ENCODE measurements at regions not wholly inside any gene's neighbourhood (a gene's known extent, or its start where the extent isn't known, plus 50 kb on each side); places are given as distances from the start of the nearest gene placed in this dataset.

GRCh38 chr12:30422844-30423243, 272.8 kb downstream of the IPO8 start:
- Histone ChIP-seq H3K4me3 (ENCODE audit: low read depth in 1 of 3, low read length in 3 of 3) (no peak overlapping the region), H3K27me3 (ENCODE audit: control insufficient read depth in 4 of 4, insufficient read depth in 4 of 4, low read length in 3 of 4) (no peaks in the 10 kb centered on the region), H3K9ac (ENCODE audit: low read depth in 1 of 2, low read length in 2 of 2) (no peak overlapping the region), H3K36me3 (ENCODE audit: control insufficient read depth in 4 of 4, insufficient read depth in 3 of 4, low read depth in 1 of 4, low read length in 3 of 4) (no peaks in the 10 kb centered on the region), H3K9me3 (ENCODE audit: control insufficient read depth in 4 of 4, low read length in 3 of 4) (no peaks in the 10 kb centered on the region), H3K4me1 (ENCODE audit: control insufficient read depth in 4 of 4, insufficient read depth in 4 of 4, low read length in 3 of 4) (peaks cover 0 to 9% (median 3%) of the 10 kb centered on the region in 4 donors), H3K27ac (ENCODE audit: low read depth in 1 of 2, low read length in 2 of 2) (no peak overlapping the region)
- TF ChIP-seq RAD21 (IDR thresholded peaks at IDR 0.05) = no peak
- TF ChIP-seq CTCF (IDR thresholded peaks at IDR 0.05; ENCODE audit: low read depth, low read length, missing input control) = no peak
- no peak for TF ChIP-seq FOXA1 (IDR thresholded peaks at IDR 0.05)
- no peak for TF ChIP-seq HNF4G (IDR thresholded peaks at IDR 0.05)
- no peak for TF ChIP-seq ATF3 (IDR thresholded peaks at IDR 0.05)
- TF ChIP-seq FOXA2 (IDR thresholded peaks at IDR 0.05) = no peak
- no peak for TF ChIP-seq TAF1 (conservative IDR thresholded peaks at IDR 0.05)
- TF ChIP-seq, protein P1, sequence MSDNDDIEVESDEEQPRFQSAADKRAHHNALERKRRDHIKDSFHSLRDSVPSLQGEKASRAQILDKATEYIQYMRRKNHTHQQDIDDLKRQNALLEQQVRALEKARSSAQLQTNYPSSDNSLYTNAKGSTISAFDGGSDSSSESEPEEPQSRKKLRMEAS (IDR thresholded peaks at IDR 0.05) = no peak
- no peak for TF ChIP-seq JUND (IDR thresholded peaks at IDR 0.05)
- no peak for TF ChIP-seq YY1 (IDR thresholded peaks at IDR 0.05)
- no peak for TF ChIP-seq SP1 (IDR thresholded peaks at IDR 0.05)
- TF ChIP-seq, protein P2, sequence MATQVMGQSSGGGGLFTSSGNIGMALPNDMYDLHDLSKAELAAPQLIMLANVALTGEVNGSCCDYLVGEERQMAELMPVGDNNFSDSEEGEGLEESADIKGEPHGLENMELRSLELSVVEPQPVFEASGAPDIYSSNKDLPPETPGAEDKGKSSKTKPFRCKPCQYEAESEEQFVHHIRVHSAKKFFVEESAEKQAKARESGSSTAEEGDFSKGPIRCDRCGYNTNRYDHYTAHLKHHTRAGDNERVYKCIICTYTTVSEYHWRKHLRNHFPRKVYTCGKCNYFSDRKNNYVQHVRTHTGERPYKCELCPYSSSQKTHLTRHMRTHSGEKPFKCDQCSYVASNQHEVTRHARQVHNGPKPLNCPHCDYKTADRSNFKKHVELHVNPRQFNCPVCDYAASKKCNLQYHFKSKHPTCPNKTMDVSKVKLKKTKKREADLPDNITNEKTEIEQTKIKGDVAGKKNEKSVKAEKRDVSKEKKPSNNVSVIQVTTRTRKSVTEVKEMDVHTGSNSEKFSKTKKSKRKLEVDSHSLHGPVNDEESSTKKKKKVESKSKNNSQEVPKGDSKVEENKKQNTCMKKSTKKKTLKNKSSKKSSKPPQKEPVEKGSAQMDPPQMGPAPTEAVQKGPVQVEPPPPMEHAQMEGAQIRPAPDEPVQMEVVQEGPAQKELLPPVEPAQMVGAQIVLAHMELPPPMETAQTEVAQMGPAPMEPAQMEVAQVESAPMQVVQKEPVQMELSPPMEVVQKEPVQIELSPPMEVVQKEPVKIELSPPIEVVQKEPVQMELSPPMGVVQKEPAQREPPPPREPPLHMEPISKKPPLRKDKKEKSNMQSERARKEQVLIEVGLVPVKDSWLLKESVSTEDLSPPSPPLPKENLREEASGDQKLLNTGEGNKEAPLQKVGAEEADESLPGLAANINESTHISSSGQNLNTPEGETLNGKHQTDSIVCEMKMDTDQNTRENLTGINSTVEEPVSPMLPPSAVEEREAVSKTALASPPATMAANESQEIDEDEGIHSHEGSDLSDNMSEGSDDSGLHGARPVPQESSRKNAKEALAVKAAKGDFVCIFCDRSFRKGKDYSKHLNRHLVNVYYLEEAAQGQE (IDR thresholded peaks at IDR 0.05) = no peak
- TF ChIP-seq NR2F2 (IDR thresholded peaks at IDR 0.05) = no peak
- TF ChIP-seq EGR1 (IDR thresholded peaks at IDR 0.05; ENCODE audit: low read depth in 2 of 2) = no peak
- TF ChIP-seq HNF4A (conservative IDR thresholded peaks at IDR 0.05) = no peak
- no peak for TF ChIP-seq ZBTB33 (IDR thresholded peaks at IDR 0.05)
- no peak for DNase-seq (ENCODE audit: low spot score)
- 93% methylated on average over 1 of the region's 1 CpG for WGBS

DNA sequence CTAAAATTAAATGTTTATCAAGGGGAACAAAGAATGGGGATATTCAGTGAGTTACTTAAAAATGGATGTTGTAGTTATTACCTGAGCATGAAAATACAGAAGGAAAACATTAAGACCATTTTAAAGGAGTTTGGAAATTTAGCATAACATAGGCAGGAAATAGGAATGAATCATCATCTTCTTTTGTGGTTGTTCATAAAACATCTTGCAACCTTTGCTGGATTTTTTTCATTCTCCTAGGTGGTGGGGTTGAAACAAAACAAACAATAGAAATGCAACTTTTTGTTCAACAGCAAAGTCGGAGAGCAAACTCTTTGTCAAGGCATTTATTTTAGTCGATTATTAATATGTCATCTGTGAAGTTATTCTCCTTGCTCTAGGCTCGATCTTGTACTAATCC, 275.1 kb downstream of the IPO8 start:
- no peak for DNase-seq (ENCODE audit: low spot score)
- Histone ChIP-seq H3K9ac (ENCODE audit: low read depth in 1 of 2, low read length in 2 of 2) (no peak overlapping the region), H3K4me3 (ENCODE audit: low read depth in 1 of 3, low read length in 3 of 3) (no peak overlapping the region), H3K27ac (ENCODE audit: low read depth in 1 of 2, low read length in 2 of 2) (no peak overlapping the region), H3K9me3 (ENCODE audit: control insufficient read depth in 4 of 4, low read length in 3 of 4) (no peaks in the 10 kb centered on the region), H3K36me3 (ENCODE audit: control insufficient read depth in 4 of 4, insufficient read depth in 3 of 4, low read depth in 1 of 4, low read length in 3 of 4) (no peaks in the 10 kb centered on the region), H3K4me1 (ENCODE audit: control insufficient read depth in 4 of 4, insufficient read depth in 4 of 4, low read length in 3 of 4) (no peaks in the 10 kb centered on the region), H3K27me3 (ENCODE audit: control insufficient read depth in 4 of 4, insufficient read depth in 4 of 4, low read length in 3 of 4) (no peaks in the 10 kb centered on the region)
- TF ChIP-seq ZBTB33 (IDR thresholded peaks at IDR 0.05) = no peak
- TF ChIP-seq FOXA2 (IDR thresholded peaks at IDR 0.05) = no peak
- no peak for TF ChIP-seq EGR1 (IDR thresholded peaks at IDR 0.05; ENCODE audit: low read depth in 2 of 2)
- TF ChIP-seq HNF4A (conservative IDR thresholded peaks at IDR 0.05) = no peak
- TF ChIP-seq YY1 (IDR thresholded peaks at IDR 0.05) = no peak
- no peak for TF ChIP-seq ATF3 (IDR thresholded peaks at IDR 0.05)
- TF ChIP-seq NR2F2 (IDR thresholded peaks at IDR 0.05) = no peak
- TF ChIP-seq, protein P1 (IDR thresholded peaks at IDR 0.05) = no peak
- no peak for TF ChIP-seq RXRA (IDR thresholded peaks at IDR 0.05)
- 89% methylated on average over 3 of the region's 3 CpGs for WGBS
